HepG2 (cell line): ENCODE measurements at regions not wholly inside any gene's neighbourhood (a gene's known extent, or its start where the extent isn't known, plus 50 kb on each side); places are given as distances from the start of the nearest gene placed in this dataset.

Experiments
- ATAC-seq: fragments of 200-7000 bp; cut with Tn5 transposase; 3 replicates; pipeline ENCODE4 v1.9.1; 2020; ENCODE audit warnings: mild to moderate bottlenecking, moderate library complexity
- BruUV-seq: library from RNA; stranded (reverse); fragments of 400-500 nt; replicated peaks from 2 replicates; lab custom pipeline; 2021; lab: Mats Ljungman, UMichigan
- CTCF ChIA-PET: fragments of 300-600 bp; formaldehyde crosslinking; extraction: SDS; loops from one replicate; lab custom pipeline; 2021; ENCODE audit warnings: low total read pairs, inconsistent platforms, low intra/inter-chr PET ratio; lab: Yijun Ruan, JAX
- POLR2A ChIA-PET: fragments of 350-600 bp; sonication (Branson Sonifier 250); formaldehyde crosslinking; loops from one replicate; lab custom pipeline; 2020; ENCODE audit warnings: antibody characterized with exemption, inconsistent platforms; lab: Yijun Ruan, JAX
- DNase-seq: peaks from one replicate; pipeline ENCODE4 v3.0.0-alpha.2; 2015; ENCODE audit warnings: low spot score
- FAIRE-seq: peaks from 3 replicates; lab custom pipeline; 2011; peaks lifted over from hg19 to GRCh38; lab: Jason Lieb, UNC
- H2AFZ ChIP-seq: one replicate; pipeline ENCODE4 v1.6.1; 2011; ENCODE audit warnings: low read length, inconsistent platforms
- H3K27ac ChIP-seq: fragments of 300-600 bp; 3 replicates; pipeline ENCODE4 v1.8.0; 2011; ENCODE audit warnings: mixed run types, mild to moderate bottlenecking, mixed read lengths, low read length, inconsistent platforms; ENCODE audit not compliant: insufficient read depth; ENCODE audit errors: extremely low read length
- H3K27me3 ChIP-seq, 2 experiments: fragments of 200-600 bp in 1 of 2; 2 replicates in 1 of 2; 3 replicates in 1 of 2; pipeline versions ENCODE4 v1.6.0 to v1.8.0; 2011; ENCODE audit warnings: low read length in 2 of 2, mild to moderate bottlenecking in 2 of 2, moderate library complexity in 2 of 2, inconsistent platforms in 1 of 2; ENCODE audit not compliant: insufficient read depth in 2 of 2, control insufficient read depth in 1 of 2
- H3K36me3 ChIP-seq, 2 experiments: fragments of 200-600 bp in 1 of 2; replicated peaks in 1 of 2; 2 replicates in 1 of 2; 3 replicates in 1 of 2; pipeline versions ENCODE4 v1.5.1 to v1.8.0; 2011; ENCODE audit warnings: low read length in 2 of 2, inconsistent platforms in 1 of 2; ENCODE audit not compliant: insufficient read depth in 2 of 2, control insufficient read depth in 1 of 2
- H3K4me1 ChIP-seq: 2 replicates; pipeline ENCODE4 v1.5.1; 2012; ENCODE audit warnings: low read length, inconsistent platforms; ENCODE audit not compliant: insufficient read depth
- H3K4me2 ChIP-seq: 2 replicates; pipeline ENCODE4 v1.6.0; 2011; ENCODE audit warnings: low read depth, low read length, inconsistent platforms
- H3K4me3 ChIP-seq, 3 experiments: fragments of 200-600 bp in 1 of 3; sonication (generic), shearing (Covaris generic) in 1 of 3; replicated peaks in 1 of 3; 2 replicates each; pipeline ENCODE4 v1.5.1; 2011 to 2016; ENCODE audit warnings: low read length in 3 of 3, inconsistent platforms in 2 of 3, low read depth in 2 of 3, mild to moderate bottlenecking in 2 of 3, control low read depth in 1 of 3, mixed read lengths in 1 of 3; ENCODE audit not compliant: insufficient read depth in 1 of 3
- H3K79me2 ChIP-seq: one replicate; pipeline ENCODE4 v1.6.1; 2011; ENCODE audit warnings: low read length, inconsistent platforms; ENCODE audit not compliant: insufficient read depth
- H3K9ac ChIP-seq: 2 replicates; pipeline ENCODE4 v1.6.0; 2011; ENCODE audit warnings: mild to moderate bottlenecking, low read depth, low read length, inconsistent platforms; ENCODE audit not compliant: insufficient read depth
- H3K9me3 ChIP-seq: 2 replicates; pipeline ENCODE4 v1.5.1; 2012; ENCODE audit warnings: mild to moderate bottlenecking, low read length
- H4K20me1 ChIP-seq: 2 replicates; pipeline ENCODE4 v1.6.0; 2011; ENCODE audit warnings: inconsistent platforms, mild to moderate bottlenecking, low read length, moderate library complexity; ENCODE audit not compliant: insufficient read depth
- AKAP8 ChIP-seq: sonication (generic); formaldehyde crosslinking; IDR thresholded peaks from 2 replicates; pipeline ENCODE4 v1.5.1; 2020; ENCODE audit warnings: mild to moderate bottlenecking, missing genetic modification reagents
- CAMTA2 ChIP-seq: sonication (generic); formaldehyde crosslinking; IDR thresholded peaks from 2 replicates; pipeline ENCODE4 v1.4.0; 2020; ENCODE audit warnings: mild to moderate bottlenecking, missing genetic modification reagents, borderline replicate concordance
- FOXC1 ChIP-seq: sonication (generic); formaldehyde crosslinking; IDR thresholded peaks from 2 replicates; pipeline ENCODE4 v1.8.0; 2022; ENCODE audit warnings: mild to moderate bottlenecking, missing genetic modification reagents, borderline replicate concordance
- KDM3A ChIP-seq: IDR thresholded peaks from 2 replicates; pipeline ENCODE4 v1.6.1; 2018; ENCODE audit warnings: low read depth, missing compliant biosample characterization
- KMT2A ChIP-seq: sonication (generic); formaldehyde crosslinking; IDR thresholded peaks from 2 replicates; pipeline ENCODE4 v1.4.0; 2020; ENCODE audit warnings: missing genetic modification reagents
- NR2F2 ChIP-seq: IDR thresholded peaks from 2 replicates; pipeline ENCODE4 v1.6.1; 2012; ENCODE audit warnings: low read depth, inconsistent platforms, borderline replicate concordance
- SMYD3 ChIP-seq: sonication (generic); formaldehyde crosslinking; IDR thresholded peaks from 2 replicates; pipeline ENCODE4 v1.8.1; 2023; ENCODE audit warnings: mild to moderate bottlenecking, missing genetic modification reagents
- TFAP4 ChIP-seq: sonication (generic); IDR thresholded peaks from 2 replicates; pipeline ENCODE4 v1.6.1; 2016; ENCODE audit warnings: low read depth, borderline replicate concordance
- THRA ChIP-seq: sonication (generic); formaldehyde crosslinking; IDR thresholded peaks from 2 replicates; pipeline ENCODE4 v1.4.0; 2020; ENCODE audit warnings: missing genetic modification reagents, borderline replicate concordance
- ZNF576 ChIP-seq: sonication (generic); formaldehyde crosslinking; IDR thresholded peaks from 2 replicates; pipeline ENCODE4 v1.4.0; 2020; ENCODE audit warnings: mild to moderate bottlenecking, missing genetic modification reagents
- ZNF672 ChIP-seq: sonication (generic); formaldehyde crosslinking; IDR thresholded peaks from 2 replicates; pipeline ENCODE4 v1.8.1; 2022; ENCODE audit warnings: missing genetic modification reagents
- ZNF790 ChIP-seq: sonication (generic); formaldehyde crosslinking; IDR thresholded peaks from 2 replicates; pipeline ENCODE4 v1.8.0; 2022; ENCODE audit warnings: missing genetic modification reagents, mild to moderate bottlenecking, borderline replicate concordance
- WGBS: methylation state at CpG from one replicate; pipeline ENCODE4 v1.1.6; 2017; ENCODE audit warnings: low lambda C conversion rate; 5-methylcytosine and 5-hydroxymethylcytosine counted together
- in situ Hi-C: cut with HindIII; loops from 2 replicates; pipeline ENCODE4 v1.10.0; 2017; ENCODE audit warnings: low pct_unique_long_range_greater_than_20kb; ENCODE audit not compliant: extremely low pct_ligation_motif_present
- intact Hi-C: fragments of 100-400 bp; cut with micrococcal nuclease; formaldehyde crosslinking; loops from one replicate; pipeline ENCODE4 v1.10.0; 2022; ENCODE audit not compliant: unreplicated experiment

- TF ChIP-seq THRA (CRISPR knock-in tag) (no peak), KMT2A (no peak), SMYD3 (CRISPR knock-in tag) (no peak), AKAP8 (no peak), ZNF790 (CRISPR knock-in tag) (no peak), ZNF576 (no peak), ZNF672 (CRISPR knock-in tag) (no peak), CAMTA2 (no peak)
These were observed 127.8 kb upstream of the IGSF21 start (continued) for GRCh38 chr1:17979815-17980214.

- no peak for TF ChIP-seq NR2F2
- TF ChIP-seq KDM3A: no peak
- TF ChIP-seq TFAP4: no peak
- TF ChIP-seq FOXC1 (CRISPR knock-in tag): no peak
- ChIA-PET POLR2A (no interaction called here), CTCF (no interaction called here)
- no peaks in the 10 kb centered on the region for H4K20me1 ChIP-seq
- H3K27ac ChIP-seq: no peak overlapping the region
- no peak overlapping the region for H3K4me3 ChIP-seq
- no peaks in the 10 kb centered on the region for H3K9me3 ChIP-seq
- no TSS peak for BruUV-seq
- H3K4me2 ChIP-seq: no peak overlapping the region
- DNase-seq (no peak), ATAC-seq (no peak), FAIRE-seq (no peak)
- in situ Hi-C loops (no loop called here), intact Hi-C loops (no loop called here)
- H3K36me3 ChIP-seq: no peaks in the 10 kb centered on the region
- H3K9ac ChIP-seq: no peak overlapping the region
- H3K4me1 ChIP-seq: no peaks in the 10 kb centered on the region
- 0 out of 5 replicates have a peak, but pooled peaks cover 0 to 9% of the 10 kb centered on the region in 2 experiments for H3K27me3 ChIP-seq
- H3K79me2 ChIP-seq: no peaks in the 10 kb centered on the region
- H2AFZ ChIP-seq: no peak overlapping the region
- 6% methylated on average over 6 of the region's 6 CpGs for WGBS
These were observed 125.4 kb upstream of the IGSF21 start for GRCh38 chr1:17982197-17982596.
